ENCODE measurements at regions not wholly inside any gene's neighbourhood (a gene's known extent, or its start where the extent isn't known, plus 50 kb on each side); places are given as distances from the start of the nearest gene placed in this dataset.
"Not testable (repeated sequence)": the region's sequence is repeated elsewhere in the genome, so short reads cannot be mapped to it uniquely, and the experiment has no call there.

DNA sequence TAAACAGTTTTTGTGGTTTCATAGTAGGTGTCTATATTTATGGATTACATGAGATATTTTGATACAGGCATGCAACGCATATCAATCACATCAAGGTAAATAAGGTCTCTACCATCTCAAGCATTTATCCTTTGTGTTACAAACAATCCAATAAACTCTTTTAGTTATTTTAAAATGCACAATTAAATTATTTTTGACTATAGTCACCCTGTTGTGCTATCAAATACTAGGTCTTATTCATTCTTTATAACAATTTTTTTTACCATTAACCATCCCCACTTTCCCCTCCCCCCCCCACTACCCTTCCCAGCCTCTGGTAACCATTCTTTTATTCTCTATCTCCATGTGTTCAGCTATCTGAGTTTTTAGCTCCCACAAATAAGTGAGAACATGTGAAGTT is 175.7 kb upstream of the FBXO33 start:
- Histone ChIP-seq H3K4me3 (ENCODE audit: low read depth, low read length) (no peak overlapping the region), H3K36me3 (no peaks in the 10 kb centered on the region), H3K9me3 (ENCODE audit: severe bottlenecking) (no peaks in the 10 kb centered on the region), H3K27me3 (ENCODE audit: insufficient read depth, low read depth, severe bottlenecking) (peaks cover 16% of the 10 kb centered on the region), H3K27ac (no peak overlapping the region)
- TF ChIP-seq, protein P1, sequence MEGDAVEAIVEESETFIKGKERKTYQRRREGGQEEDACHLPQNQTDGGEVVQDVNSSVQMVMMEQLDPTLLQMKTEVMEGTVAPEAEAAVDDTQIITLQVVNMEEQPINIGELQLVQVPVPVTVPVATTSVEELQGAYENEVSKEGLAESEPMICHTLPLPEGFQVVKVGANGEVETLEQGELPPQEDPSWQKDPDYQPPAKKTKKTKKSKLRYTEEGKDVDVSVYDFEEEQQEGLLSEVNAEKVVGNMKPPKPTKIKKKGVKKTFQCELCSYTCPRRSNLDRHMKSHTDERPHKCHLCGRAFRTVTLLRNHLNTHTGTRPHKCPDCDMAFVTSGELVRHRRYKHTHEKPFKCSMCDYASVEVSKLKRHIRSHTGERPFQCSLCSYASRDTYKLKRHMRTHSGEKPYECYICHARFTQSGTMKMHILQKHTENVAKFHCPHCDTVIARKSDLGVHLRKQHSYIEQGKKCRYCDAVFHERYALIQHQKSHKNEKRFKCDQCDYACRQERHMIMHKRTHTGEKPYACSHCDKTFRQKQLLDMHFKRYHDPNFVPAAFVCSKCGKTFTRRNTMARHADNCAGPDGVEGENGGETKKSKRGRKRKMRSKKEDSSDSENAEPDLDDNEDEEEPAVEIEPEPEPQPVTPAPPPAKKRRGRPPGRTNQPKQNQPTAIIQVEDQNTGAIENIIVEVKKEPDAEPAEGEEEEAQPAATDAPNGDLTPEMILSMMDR (IDR thresholded peaks at IDR 0.05; ENCODE audit: low read depth, low read length): no peak
- no peak for DNase-seq

- Histone ChIP-seq H3K4me3 (ENCODE audit: low read depth, low read length) (no peak overlapping the region), H3K9me3 (ENCODE audit: severe bottlenecking) (no peaks in the 10 kb centered on the region), H3K27me3 (ENCODE audit: insufficient read depth, low read depth, severe bottlenecking) (peaks cover 15% of the 10 kb centered on the region), H3K36me3 (no peaks in the 10 kb centered on the region), H3K27ac (no peak overlapping the region)
- DNase-seq: no peak
- TF ChIP-seq, protein P1 (IDR thresholded peaks at IDR 0.05; ENCODE audit: low read depth, low read length): no peak
These were observed 171.7 kb upstream of the FBXO33 start for GRCh38 chr14:39603942-39604341.

DNA sequence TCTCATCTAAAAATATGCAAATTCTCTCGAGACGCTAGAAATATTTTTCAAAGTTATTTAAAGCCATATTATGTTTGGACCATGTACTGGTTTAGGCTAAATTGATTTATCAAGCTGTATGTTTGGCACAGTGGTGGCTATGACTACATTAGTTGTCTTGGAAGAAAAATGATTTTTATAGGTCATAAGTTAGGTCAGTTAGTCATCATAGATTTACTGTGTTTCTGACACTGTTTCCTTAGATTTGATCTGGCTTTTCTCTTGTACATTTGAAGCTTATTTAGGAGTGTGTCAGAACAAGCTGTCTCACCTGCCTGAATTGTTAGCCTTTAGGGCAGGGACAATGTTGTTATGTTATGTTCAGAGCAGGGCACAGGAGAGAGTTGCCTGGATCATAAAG is 161.1 kb upstream of the FBXO33 start:
- DNase-seq: no peak
- TF ChIP-seq, protein P1 (IDR thresholded peaks at IDR 0.05; ENCODE audit: low read depth, low read length): no peak
- Histone ChIP-seq H3K36me3 (no peaks in the 10 kb centered on the region), H3K27ac (no peak overlapping the region), H3K4me3 (ENCODE audit: low read depth, low read length) (no peak overlapping the region), H3K27me3 (ENCODE audit: insufficient read depth, low read depth, severe bottlenecking) (peaks cover 36% of the 10 kb centered on the region), H3K9me3 (ENCODE audit: severe bottlenecking) (no peaks in the 10 kb centered on the region)

GRCh38 chr14:39592116-39592789 is 160.0 kb upstream of the FBXO33 start:
- no peaks in the 10 kb centered on the region for H3K9me3 ChIP-seq (ENCODE audit: severe bottlenecking)
- no peak overlapping the region for H3K27ac ChIP-seq
- TF ChIP-seq, protein P1 (IDR thresholded peaks at IDR 0.05; ENCODE audit: low read depth, low read length): no peak
- no peaks in the 10 kb centered on the region for H3K36me3 ChIP-seq
- peaks cover 28% of the 10 kb centered on the region for H3K27me3 ChIP-seq (ENCODE audit: insufficient read depth, low read depth, severe bottlenecking)
- DNase-seq: no peak
- no peak overlapping the region for H3K4me3 ChIP-seq (ENCODE audit: low read depth, low read length)

- H3K4me3 ChIP-seq (ENCODE audit: low read depth, low read length); H3K36me3 ChIP-seq; H3K9me3 ChIP-seq (ENCODE audit: severe bottlenecking); H3K27ac ChIP-seq; DNase-seq: not testable (repeated sequence)
- peaks cover 28% of the 10 kb centered on the region for H3K27me3 ChIP-seq (ENCODE audit: insufficient read depth, low read depth, severe bottlenecking)
These were observed 157.6 kb upstream of the FBXO33 start for GRCh38 chr14:39589882-39590281.

- H3K4me3 ChIP-seq (ENCODE audit: low read depth, low read length): no peak overlapping the region
- H3K27me3 ChIP-seq (ENCODE audit: insufficient read depth, low read depth, severe bottlenecking): peaks cover 23% of the 10 kb centered on the region
- no peaks in the 10 kb centered on the region for H3K9me3 ChIP-seq (ENCODE audit: severe bottlenecking)
- H3K36me3 ChIP-seq: no peaks in the 10 kb centered on the region
- no peak for DNase-seq
- H3K27ac ChIP-seq: no peak overlapping the region
- TF ChIP-seq, protein P1 (IDR thresholded peaks at IDR 0.05; ENCODE audit: low read depth, low read length): no peak
These were observed 149.9 kb upstream of the FBXO33 start for GRCh38 chr14:39582028-39582654.

Data from WERI-Rb-1 (cell line).